GM12878 (cell line): ENCODE measurements at regions not wholly inside any gene's neighbourhood (a gene's known extent, or its start where the extent isn't known, plus 50 kb on each side); places are given as distances from the start of the nearest gene placed in this dataset.

Experiments
- ATAC-seq: fragments of 200-7000 bp; cut with Tn5 transposase; 3 replicates; pipeline ENCODE4 v1.9.1; 2020; ENCODE audit warnings: mild to moderate bottlenecking, moderate library complexity
- BruUV-seq: library from RNA; stranded (reverse); fragments of 400-500 nt; replicated peaks from 2 replicates; lab custom pipeline; 2021; lab: Mats Ljungman, UMichigan
- CTCF ChIA-PET: fragments of 300-600 bp; sonication (Branson Sonifier 250); formaldehyde crosslinking; extraction: SDS; loops from one replicate; lab custom pipeline; 2021; ENCODE audit warnings: inconsistent platforms; lab: Yijun Ruan, JAX
- POLR2A ChIA-PET: fragments of 350-600 bp; formaldehyde crosslinking; extraction: SDS; loops from one replicate; lab custom pipeline; 2021; ENCODE audit warnings: inconsistent platforms; lab: Charles Lee
- RAD21 ChIA-PET: fragments of 300-600 bp; sonication (Branson Sonifier 250); formaldehyde crosslinking; loops from one replicate; lab custom pipeline; 2023; ENCODE audit warnings: antibody characterized with exemption; ENCODE audit not compliant: unreplicated experiment; lab: Charles Lee
- SMC1A ChIA-PET: fragments of 300-600 bp; sonication (Branson Sonifier 250); formaldehyde crosslinking; loops from one replicate; lab custom pipeline; 2023; ENCODE audit not compliant: unreplicated experiment, uncharacterized antibody; lab: Charles Lee
- DNase-seq: peaks from one replicate; pipeline ENCODE4 v3.0.0-alpha.2; 2011; ENCODE audit warnings: low read depth, low spot score
- FAIRE-seq: peaks from 3 replicates; lab custom pipeline; 2011; peaks lifted over from hg19 to GRCh38; lab: Jason Lieb, UNC
- H2AFZ ChIP-seq: 2 replicates; pipeline ENCODE4 v1.6.0; 2011; ENCODE audit warnings: low read depth, low read length, control low read depth; ENCODE audit not compliant: control insufficient read depth
- H3K27ac ChIP-seq: 2 replicates; pipeline ENCODE4 v1.5.1; 2011; ENCODE audit warnings: control low read depth; ENCODE audit not compliant: control insufficient read depth, insufficient read depth
- H3K27me3 ChIP-seq, 2 experiments: replicated peaks in 1 of 2; 2 replicates each; pipeline versions ENCODE4 v1.6.0 to v1.6.1; 2011; ENCODE audit warnings: low read length in 1 of 2; ENCODE audit not compliant: control insufficient read depth in 2 of 2, insufficient read depth in 2 of 2
- H3K36me3 ChIP-seq, 2 experiments: 2 replicates each; pipeline ENCODE4 v1.5.1; 2011; ENCODE audit warnings: low read length in 1 of 2; ENCODE audit not compliant: control insufficient read depth in 2 of 2, insufficient read depth in 2 of 2
- H3K4me1 ChIP-seq: 2 replicates; pipeline ENCODE4 v1.6.1; 2011; ENCODE audit warnings: mild to moderate bottlenecking, low read length, moderate library complexity, mixed read lengths; ENCODE audit not compliant: control insufficient read depth, insufficient read depth
- H3K4me2 ChIP-seq: 2 replicates; pipeline ENCODE4 v1.6.0; 2011; ENCODE audit warnings: control low read depth; ENCODE audit not compliant: control insufficient read depth, insufficient read depth
- H3K4me3 ChIP-seq: fragments of 200-600 bp; sonication (generic); 2 replicates; pipeline ENCODE4 v1.5.1; 2016
- H3K79me2 ChIP-seq: 2 replicates; pipeline ENCODE4 v1.6.0; 2011; ENCODE audit warnings: low read length; ENCODE audit not compliant: control insufficient read depth, insufficient read depth
- H3K9ac ChIP-seq: 2 replicates; pipeline ENCODE4 v1.8.0; 2011; ENCODE audit warnings: low read length, control low read depth, mixed read lengths; ENCODE audit not compliant: control insufficient read depth, insufficient read depth
- H3K9me3 ChIP-seq: replicated peaks from 3 replicates; pipeline ENCODE4 v1.5.1; 2011; ENCODE audit warnings: mild to moderate bottlenecking, low read length; ENCODE audit not compliant: control insufficient read depth, insufficient read depth
- H4K20me1 ChIP-seq: 2 replicates; pipeline ENCODE4 v1.6.0; 2011; ENCODE audit not compliant: control insufficient read depth, insufficient read depth
- ETV6 ChIP-seq, 2 experiments: fragments of 450-650 bp in 1 of 2; IDR thresholded peaks in 1 of 2; conservative IDR thresholded peaks in 1 of 2; 2 replicates each; pipeline ENCODE4 v1.6.1; 2014; ENCODE audit warnings: antibody characterized with exemption in 1 of 2, borderline replicate concordance in 1 of 2, low read depth in 1 of 2, mild to moderate bottlenecking in 1 of 2, moderate library complexity in 1 of 2
- PAX5 ChIP-seq: IDR thresholded peaks from 2 replicates; pipeline ENCODE4 v1.6.1; 2011; ENCODE audit warnings: low read depth, low read length, borderline replicate concordance
- RUNX3 ChIP-seq: IDR thresholded peaks from 2 replicates; pipeline ENCODE4 v1.6.1; 2012; ENCODE audit warnings: low read length, inconsistent platforms
- WGBS: methylation state at CpG from one replicate; pipeline ENCODE4 v1.1.6; 2016; ENCODE audit warnings: low lambda C conversion rate; ENCODE audit not compliant: insufficient replicate concordance, insufficient coverage; ENCODE audit errors: missing lambda C conversion rate; 5-methylcytosine and 5-hydroxymethylcytosine counted together
- in situ Hi-C: fragments of 300-500 bp; cut with MboI; formaldehyde crosslinking; loops from 9 replicates; pipeline ENCODE4 v1.14.3; 2018; ENCODE audit warnings: mixed read lengths
- intact Hi-C: fragments of 100-400 bp; cut with micrococcal nuclease; formaldehyde crosslinking; loops from one replicate; pipeline ENCODE4 v1.14.2; 2022; ENCODE audit not compliant: unreplicated experiment
- TF ChIP-seq, protein P1 (sequence below): IDR thresholded peaks from 2 replicates; pipeline ENCODE4 v1.6.1; 2012; ENCODE audit warnings: mild to moderate bottlenecking, low read depth, low read length

DNA sequence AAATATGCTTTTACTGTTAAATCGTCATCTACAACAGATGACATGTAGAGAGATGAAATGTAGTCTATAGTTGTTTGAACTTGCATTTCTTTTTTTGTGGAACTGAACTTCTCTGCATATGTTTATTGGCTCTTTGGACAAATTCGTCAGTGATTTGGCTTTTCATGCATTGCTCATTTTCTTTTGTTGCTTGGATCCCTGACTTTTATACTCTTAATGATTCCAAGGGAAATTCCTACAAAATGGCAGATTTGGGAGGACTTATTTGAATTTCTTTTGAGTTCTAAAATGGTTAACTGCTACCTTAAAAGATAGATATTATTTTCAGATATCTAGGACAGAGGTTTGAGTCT lies 65.4 kb downstream of the UTRN start:
- ChIA-PET RAD21 (no interaction called here), POLR2A (no interaction called here), CTCF (interaction anchor here (0.7 kb wide), 1 partner anchor 131 kb away, joined by 3 read pairs; no protein-coding TSS in a partner anchor), SMC1A (interaction anchor here (0.7 kb wide), 2 partner anchors 11 to 199 kb away, joined by 3 read pairs; no protein-coding TSS in a partner anchor)
- H3K36me3 ChIP-seq, result no peaks in the 10 kb centered on the region
- H3K27ac ChIP-seq, result peak overlapping the region; percentile 88
- 0% methylated on average over 2 of the region's 2 CpGs for WGBS
- in situ Hi-C loops, result no loop called here
- H4K20me1 ChIP-seq, result no peaks in the 10 kb centered on the region
- H3K9me3 ChIP-seq, result no peaks in the 10 kb centered on the region
- H3K9ac ChIP-seq, result peak overlapping the region; percentile 79
- intact Hi-C loops, result loop anchor here (5.0 kb wide), 2 partner anchors 198 to 253 kb away; partner anchors contain the start of genes SF3B5 and STX11
- peak in 1 of 2 experiments; percentile 7; a peak in 1 of 4 replicates for TF ChIP-seq ETV6 (conservative IDR thresholded peaks at IDR 0.05 in 1 of 2, IDR thresholded peaks at IDR 0.05 in 1 of 2; ENCODE audit: borderline replicate concordance in 1 of 2, low read depth in 1 of 2)
- TF ChIP-seq PAX5, result no peak
- H2AFZ ChIP-seq, result no peak overlapping the region
- BruUV-seq, result no TSS peak
- peaks cover 53% of the 10 kb centered on the region for H3K4me1 ChIP-seq
- peaks cover 80% of the 10 kb centered on the region for H3K79me2 ChIP-seq
- H3K27me3 ChIP-seq, result no peaks in the 10 kb centered on the region
- peak overlapping the region; percentile 95 for H3K4me2 ChIP-seq
- ATAC-seq, result peak; percentile 1
- no peak for FAIRE-seq
- H3K4me3 ChIP-seq, result peak overlapping the region; percentile 60
- no peak for DNase-seq

DNA sequence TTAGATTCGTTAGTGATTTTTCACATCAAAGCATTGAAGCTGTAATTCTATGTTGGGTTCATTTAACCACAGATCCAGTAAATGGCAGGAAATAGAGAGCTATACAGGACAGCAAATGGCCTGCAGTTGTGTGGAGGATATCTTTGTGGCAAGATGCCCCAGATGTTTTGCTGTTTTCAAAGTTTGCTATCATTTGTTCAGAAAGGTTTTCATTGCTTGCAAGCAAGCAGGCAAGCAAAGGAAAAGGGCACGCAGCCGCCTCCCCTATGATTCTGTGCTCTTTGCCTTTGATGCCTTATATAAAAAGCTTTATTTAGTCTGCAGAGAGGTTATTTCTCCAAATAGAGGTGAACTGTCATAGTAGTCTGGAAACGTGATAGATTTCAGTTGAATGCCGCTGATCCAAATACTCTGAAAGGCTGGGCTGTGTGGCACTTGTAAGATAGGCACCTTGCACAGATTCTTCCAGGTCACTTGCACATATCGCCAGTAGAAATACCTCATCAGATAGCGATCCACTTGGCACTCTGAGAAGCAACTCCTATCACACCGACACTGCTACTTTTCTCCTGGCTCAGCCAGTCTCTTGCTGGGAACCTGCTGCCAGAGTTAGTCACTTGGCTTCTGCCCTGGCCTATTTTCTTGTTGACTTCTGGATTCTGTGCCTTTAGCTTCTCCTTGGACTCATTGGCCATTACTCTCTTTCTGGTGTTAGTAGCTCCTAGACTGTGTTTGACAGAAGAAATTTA lies 66.4 kb downstream of the UTRN start:
- ATAC-seq (no peak), DNase-seq (no peak), FAIRE-seq (no peak)
- POLR2A ChIA-PET, result interaction anchor here (0.9 kb wide), 1 partner anchor 46 kb away, joined by 3 read pairs; no protein-coding TSS in a partner anchor
- RAD21 ChIA-PET, result interaction anchor here (4.4 kb wide), 1 partner anchor 8 kb away, joined by 24 read pairs; no protein-coding TSS in a partner anchor
- no TSS peak for BruUV-seq
- Histone ChIP-seq H3K36me3 (no peaks in the 10 kb centered on the region), H3K27ac (peak overlapping the region; percentile 88), H3K4me3 (peak overlapping the region; percentile 60), H3K79me2 (peaks cover 86% of the 10 kb centered on the region), H3K9ac (peak overlapping the region; percentile 59), H3K27me3 (no peaks in the 10 kb centered on the region), H3K9me3 (no peaks in the 10 kb centered on the region), H4K20me1 (no peaks in the 10 kb centered on the region), H3K4me2 (peak overlapping the region; percentile 95), H3K4me1 (peaks cover 57% of the 10 kb centered on the region), H2AFZ (no peak overlapping the region)
- SMC1A ChIA-PET, result interaction anchor here (0.9 to 4.6 kb wide), 4 partner anchors 9 to 65 kb away, joined by 3 to 35 read pairs (median 4); no protein-coding TSS in a partner anchor
- CTCF ChIA-PET, result interaction anchor here (0.7 kb wide), 2 partner anchors 46 to 132 kb away, joined by 3 read pairs; no protein-coding TSS in a partner anchor
- in situ Hi-C loops (no loop called here), intact Hi-C loops (loop anchor here (5.0 kb wide), 2 partner anchors 199 to 254 kb away; partner anchors contain the start of genes SF3B5 and STX11)
- TF ChIP-seq RUNX3, result peak; percentile 27; the same call in 1 of the 2 replicates
- TF ChIP-seq, protein P1, sequence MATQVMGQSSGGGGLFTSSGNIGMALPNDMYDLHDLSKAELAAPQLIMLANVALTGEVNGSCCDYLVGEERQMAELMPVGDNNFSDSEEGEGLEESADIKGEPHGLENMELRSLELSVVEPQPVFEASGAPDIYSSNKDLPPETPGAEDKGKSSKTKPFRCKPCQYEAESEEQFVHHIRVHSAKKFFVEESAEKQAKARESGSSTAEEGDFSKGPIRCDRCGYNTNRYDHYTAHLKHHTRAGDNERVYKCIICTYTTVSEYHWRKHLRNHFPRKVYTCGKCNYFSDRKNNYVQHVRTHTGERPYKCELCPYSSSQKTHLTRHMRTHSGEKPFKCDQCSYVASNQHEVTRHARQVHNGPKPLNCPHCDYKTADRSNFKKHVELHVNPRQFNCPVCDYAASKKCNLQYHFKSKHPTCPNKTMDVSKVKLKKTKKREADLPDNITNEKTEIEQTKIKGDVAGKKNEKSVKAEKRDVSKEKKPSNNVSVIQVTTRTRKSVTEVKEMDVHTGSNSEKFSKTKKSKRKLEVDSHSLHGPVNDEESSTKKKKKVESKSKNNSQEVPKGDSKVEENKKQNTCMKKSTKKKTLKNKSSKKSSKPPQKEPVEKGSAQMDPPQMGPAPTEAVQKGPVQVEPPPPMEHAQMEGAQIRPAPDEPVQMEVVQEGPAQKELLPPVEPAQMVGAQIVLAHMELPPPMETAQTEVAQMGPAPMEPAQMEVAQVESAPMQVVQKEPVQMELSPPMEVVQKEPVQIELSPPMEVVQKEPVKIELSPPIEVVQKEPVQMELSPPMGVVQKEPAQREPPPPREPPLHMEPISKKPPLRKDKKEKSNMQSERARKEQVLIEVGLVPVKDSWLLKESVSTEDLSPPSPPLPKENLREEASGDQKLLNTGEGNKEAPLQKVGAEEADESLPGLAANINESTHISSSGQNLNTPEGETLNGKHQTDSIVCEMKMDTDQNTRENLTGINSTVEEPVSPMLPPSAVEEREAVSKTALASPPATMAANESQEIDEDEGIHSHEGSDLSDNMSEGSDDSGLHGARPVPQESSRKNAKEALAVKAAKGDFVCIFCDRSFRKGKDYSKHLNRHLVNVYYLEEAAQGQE, result no peak
- 99% methylated on average over 8 of the region's 8 CpGs for WGBS
